Ascending aorta (tissue), 2 donors: ENCODE measurements at regions not wholly inside any gene's neighbourhood (a gene's known extent, or its start where the extent isn't known, plus 50 kb on each side); places are given as distances from the start of the nearest gene placed in this dataset.

ENCODE experiments used
- DNase-seq, 2 donors: peaks; one replicate each; pipeline ENCODE4 v3.0.0-alpha.2; 2019; ENCODE audit warnings: low spot score in 2 of 2
- H3K27ac ChIP-seq, 2 donors: fragments of 200-600 bp; sonication (generic); one replicate each; pipeline ENCODE4 v1.5.1; 2016 to 2017; ENCODE audit warnings: mild to moderate bottlenecking in 1 of 2
- H3K27me3 ChIP-seq: fragments of 200-600 bp; sonication (generic); one replicate; pipeline ENCODE4 v1.5.1; 2017
- H3K36me3 ChIP-seq, 2 donors: fragments of 200-600 bp; sonication (generic); one replicate each; pipeline ENCODE4 v1.5.1; 2016
- H3K4me1 ChIP-seq, 2 donors: fragments of 200-600 bp; sonication (generic); one replicate each; pipeline ENCODE4 v1.5.1; 2016 to 2017; ENCODE audit warnings: mild to moderate bottlenecking in 1 of 2
- H3K4me3 ChIP-seq, 2 donors: fragments of 200-600 bp; sonication (generic); one replicate each; pipeline ENCODE4 v1.5.1; 2016 to 2017; ENCODE audit warnings: mild to moderate bottlenecking in 1 of 2
- H3K9me3 ChIP-seq, 2 donors: fragments of 200-600 bp; sonication (generic); one replicate each; pipeline ENCODE4 v1.5.1; 2016
- intact Hi-C: fragments of 100-400 bp; cut with DNase I; formaldehyde crosslinking; loops from one replicate; pipeline ENCODE4 v1.15.1; 2023
- TF ChIP-seq, protein P1 (sequence below), 3 experiments: fragments of 200-600 bp in 2 of 3; fragments of 450-650 bp in 1 of 3; sonication (generic) in 2 of 3; IDR thresholded peaks; one replicate each; pipeline ENCODE4 v1.5.1; 2016 to 2019; ENCODE audit warnings: antibody characterized with exemption in 3 of 3, mild to moderate bottlenecking in 1 of 3, moderate library complexity in 1 of 3

DNA sequence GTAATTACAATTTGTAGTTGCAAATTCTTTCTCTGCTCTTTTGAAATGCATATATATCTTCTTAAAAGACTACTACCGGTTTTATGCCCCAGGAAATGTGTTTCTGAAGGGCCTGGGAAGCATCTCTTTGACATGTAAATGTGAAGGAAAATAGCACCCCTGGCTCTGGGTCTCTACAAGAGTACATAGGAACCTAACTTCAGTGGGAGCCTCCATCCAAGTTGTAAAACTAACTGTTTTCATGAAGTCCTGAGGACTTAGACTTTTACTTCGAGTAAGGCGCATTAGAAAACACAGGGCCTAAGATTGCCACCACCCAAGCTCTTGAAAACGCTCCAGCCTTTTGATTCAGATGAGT lies 99.4 kb downstream of the CBLN2 start:
- Histone ChIP-seq H3K27ac (no peak overlapping the region), H3K4me1 (no peaks in the 10 kb centered on the region), H3K27me3 (no peaks in the 10 kb centered on the region), H3K9me3 (no peaks in the 10 kb centered on the region), H3K36me3 (no peaks in the 10 kb centered on the region), H3K4me3 (no peak overlapping the region)
- TF ChIP-seq, protein P1, sequence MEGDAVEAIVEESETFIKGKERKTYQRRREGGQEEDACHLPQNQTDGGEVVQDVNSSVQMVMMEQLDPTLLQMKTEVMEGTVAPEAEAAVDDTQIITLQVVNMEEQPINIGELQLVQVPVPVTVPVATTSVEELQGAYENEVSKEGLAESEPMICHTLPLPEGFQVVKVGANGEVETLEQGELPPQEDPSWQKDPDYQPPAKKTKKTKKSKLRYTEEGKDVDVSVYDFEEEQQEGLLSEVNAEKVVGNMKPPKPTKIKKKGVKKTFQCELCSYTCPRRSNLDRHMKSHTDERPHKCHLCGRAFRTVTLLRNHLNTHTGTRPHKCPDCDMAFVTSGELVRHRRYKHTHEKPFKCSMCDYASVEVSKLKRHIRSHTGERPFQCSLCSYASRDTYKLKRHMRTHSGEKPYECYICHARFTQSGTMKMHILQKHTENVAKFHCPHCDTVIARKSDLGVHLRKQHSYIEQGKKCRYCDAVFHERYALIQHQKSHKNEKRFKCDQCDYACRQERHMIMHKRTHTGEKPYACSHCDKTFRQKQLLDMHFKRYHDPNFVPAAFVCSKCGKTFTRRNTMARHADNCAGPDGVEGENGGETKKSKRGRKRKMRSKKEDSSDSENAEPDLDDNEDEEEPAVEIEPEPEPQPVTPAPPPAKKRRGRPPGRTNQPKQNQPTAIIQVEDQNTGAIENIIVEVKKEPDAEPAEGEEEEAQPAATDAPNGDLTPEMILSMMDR (IDR thresholded peaks at IDR 0.05), result no peak
- intact Hi-C loops, result no loop called here
- no peak for DNase-seq

DNA sequence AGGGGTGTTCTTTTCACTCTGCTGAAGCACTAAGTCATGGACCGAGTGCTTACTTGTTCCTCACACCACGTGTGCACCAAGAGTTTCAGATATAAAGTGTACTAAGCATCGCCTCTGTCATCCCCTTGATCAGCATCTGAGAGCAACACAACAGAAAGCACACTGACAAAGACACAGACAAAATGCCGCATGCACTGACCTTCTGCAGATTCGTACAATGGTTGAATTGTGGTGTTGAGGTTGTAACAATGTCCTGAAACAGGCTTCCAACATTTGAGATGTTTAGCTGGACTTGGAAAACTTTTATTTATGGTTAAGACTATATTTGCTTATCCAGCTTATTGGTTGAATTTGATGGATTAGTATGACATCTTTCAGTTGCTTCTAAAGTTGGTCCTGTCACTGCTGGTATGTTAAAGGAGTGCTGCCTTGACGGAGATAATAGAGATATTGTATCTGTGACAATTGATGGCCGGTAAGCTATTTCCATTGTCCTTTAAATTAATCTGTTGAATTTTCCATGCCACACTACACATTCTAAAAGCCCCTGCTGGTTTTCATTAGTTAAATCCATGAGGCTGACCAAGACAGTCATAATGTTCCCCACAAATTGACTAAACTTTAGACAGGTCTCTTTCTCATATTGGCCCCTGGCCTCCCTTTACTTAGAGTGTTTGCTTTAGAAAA lies 99.9 kb downstream of the CBLN2 start:
- Histone ChIP-seq H3K27ac (no peak overlapping the region), H3K4me3 (no peak overlapping the region), H3K36me3 (no peaks in the 10 kb centered on the region), H3K9me3 (no peaks in the 10 kb centered on the region), H3K27me3 (no peaks in the 10 kb centered on the region), H3K4me1 (no peaks in the 10 kb centered on the region)
- DNase-seq, result no peak
- TF ChIP-seq, protein P1 (IDR thresholded peaks at IDR 0.05), result no peak
- intact Hi-C loops, result no loop called here

DNA sequence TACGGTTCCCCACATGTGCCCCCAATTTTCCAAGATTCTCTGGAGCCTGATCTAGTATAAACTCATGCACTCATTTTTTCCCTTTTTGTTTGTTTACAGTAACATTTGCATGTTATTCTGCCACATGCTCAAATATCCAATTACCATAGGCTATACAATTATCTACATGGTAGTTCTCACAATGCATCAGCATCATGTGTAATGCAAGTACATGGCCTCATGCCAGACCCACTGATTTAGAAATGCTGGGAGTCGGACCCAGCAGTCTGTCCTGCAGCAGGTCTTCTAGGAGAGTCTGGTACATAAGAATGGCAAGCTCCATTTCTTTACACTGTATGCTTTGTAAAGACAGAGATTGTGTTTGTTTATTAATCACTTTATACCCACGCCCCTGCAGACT lies 107.7 kb downstream of the CBLN2 start:
- H3K27me3 ChIP-seq, result no peaks in the 10 kb centered on the region
- H3K4me1 ChIP-seq, result no peaks in the 10 kb centered on the region
- TF ChIP-seq, protein P1 (IDR thresholded peaks at IDR 0.05), result no peak
- no peaks in the 10 kb centered on the region for H3K9me3 ChIP-seq
- H3K27ac ChIP-seq, result no peak overlapping the region
- H3K4me3 ChIP-seq, result no peak overlapping the region
- no peaks in the 10 kb centered on the region for H3K36me3 ChIP-seq
- no peak for DNase-seq
- intact Hi-C loops, result no loop called here

DNA sequence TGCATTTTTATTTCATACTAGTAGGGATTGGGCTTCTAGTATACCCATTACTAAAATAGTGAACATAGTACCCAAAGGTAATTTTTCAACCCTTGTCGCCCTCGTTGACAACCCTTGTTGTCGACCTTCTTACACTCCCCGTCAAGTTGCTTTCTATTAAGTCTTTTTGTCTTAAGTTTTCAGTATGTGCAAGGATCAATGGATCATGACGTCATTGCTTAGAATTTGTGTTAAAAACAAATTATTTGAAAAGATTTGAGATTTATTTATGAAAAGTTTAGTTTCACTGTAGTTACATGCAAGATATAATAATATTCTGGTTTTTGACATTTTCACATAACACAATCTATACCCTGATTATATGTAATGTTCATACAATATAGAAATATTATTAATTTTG lies 110.4 kb downstream of the CBLN2 start:
- no peaks in the 10 kb centered on the region for H3K9me3 ChIP-seq
- H3K27me3 ChIP-seq, result no peaks in the 10 kb centered on the region
- no peak overlapping the region for H3K27ac ChIP-seq
- H3K36me3 ChIP-seq, result no peaks in the 10 kb centered on the region
- intact Hi-C loops, result no loop called here
- no peaks in the 10 kb centered on the region for H3K4me1 ChIP-seq
- TF ChIP-seq, protein P1 (IDR thresholded peaks at IDR 0.05), result no peak
- H3K4me3 ChIP-seq, result no peak overlapping the region
- DNase-seq, result no peak

DNA sequence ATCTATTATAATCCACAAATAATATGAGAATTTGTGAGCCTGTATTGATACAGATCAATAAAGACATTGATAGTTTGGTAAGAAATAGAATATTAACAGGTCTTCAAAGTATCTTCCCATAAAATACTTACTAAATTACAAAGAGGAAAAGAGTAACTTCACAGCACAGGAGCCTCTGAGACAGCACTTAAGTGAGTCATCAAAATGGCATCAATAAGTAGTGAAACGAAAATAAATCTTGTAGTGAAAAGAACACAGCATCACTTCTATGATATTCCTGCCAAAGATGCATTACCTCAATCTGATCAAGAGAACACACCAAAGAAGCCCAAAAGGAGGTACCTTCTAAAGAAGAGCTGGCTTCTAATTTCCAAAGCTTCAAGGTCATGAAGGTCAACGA lies 116.4 kb downstream of the CBLN2 start:
- DNase-seq, result no peak
- Histone ChIP-seq H3K9me3 (no peaks in the 10 kb centered on the region), H3K4me3 (no peak overlapping the region), H3K27me3 (no peaks in the 10 kb centered on the region), H3K36me3 (no peaks in the 10 kb centered on the region), H3K27ac (no peak overlapping the region), H3K4me1 (no peaks in the 10 kb centered on the region)
- intact Hi-C loops, result no loop called here
- TF ChIP-seq, protein P1 (IDR thresholded peaks at IDR 0.05), result no peak

DNA sequence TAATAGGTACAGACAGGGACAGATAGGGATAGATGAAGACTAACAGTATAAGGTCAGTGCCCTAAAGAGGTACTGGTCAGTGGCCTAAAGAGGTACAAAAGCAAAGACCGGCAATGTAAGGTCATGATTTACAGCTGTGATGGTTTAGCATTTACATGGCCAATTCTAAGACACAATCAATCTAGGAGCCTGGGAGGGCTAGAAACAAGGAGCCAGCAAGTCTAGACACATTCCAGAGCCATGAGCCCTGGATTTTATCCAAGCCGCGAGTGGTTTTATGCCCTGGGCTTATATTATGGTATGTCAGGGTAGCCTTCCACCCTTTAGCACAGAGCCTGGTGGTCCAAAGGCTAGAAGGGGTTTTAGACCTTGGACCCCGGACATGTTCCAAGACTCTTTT lies 124.2 kb downstream of the CBLN2 start:
- no peak for DNase-seq
- intact Hi-C loops, result no loop called here
- no peak overlapping the region for H3K4me3 ChIP-seq

More for the DNA sequence above, 124.2 kb downstream of the CBLN2 start:
- Histone ChIP-seq H3K9me3 (no peaks in the 10 kb centered on the region), H3K36me3 (no peaks in the 10 kb centered on the region), H3K27ac (no peak overlapping the region), H3K4me1 (no peaks in the 10 kb centered on the region), H3K27me3 (no peaks in the 10 kb centered on the region)
- TF ChIP-seq, protein P1 (IDR thresholded peaks at IDR 0.05), result no peak
